GM19025 (cell line): ENCODE measurements at regions not wholly inside any gene's neighbourhood (a gene's known extent, or its start where the extent isn't known, plus 50 kb on each side); places are given as distances from the start of the nearest gene placed in this dataset.
"Not testable (repeated sequence)": the region's sequence is repeated elsewhere in the genome, so short reads cannot be mapped to it uniquely, and the experiment has no call there.

Experiments used
- ATAC-seq: cut with Tn5 transposase; IDR thresholded peaks from one replicate; pipeline ENCODE4 v1.9.1; 2021; ENCODE audit warnings: mild to moderate bottlenecking, low read depth, moderate library complexity; ENCODE audit not compliant: unreplicated experiment

- no peak for ATAC-seq
These were observed 1387.2 kb upstream of the ACO1 start for GRCh38 chr9:30997291-30997690.

- ATAC-seq, result no peak
These were observed 1379.3 kb upstream of the ACO1 start for GRCh38 chr9:31005086-31005665.

DNA sequence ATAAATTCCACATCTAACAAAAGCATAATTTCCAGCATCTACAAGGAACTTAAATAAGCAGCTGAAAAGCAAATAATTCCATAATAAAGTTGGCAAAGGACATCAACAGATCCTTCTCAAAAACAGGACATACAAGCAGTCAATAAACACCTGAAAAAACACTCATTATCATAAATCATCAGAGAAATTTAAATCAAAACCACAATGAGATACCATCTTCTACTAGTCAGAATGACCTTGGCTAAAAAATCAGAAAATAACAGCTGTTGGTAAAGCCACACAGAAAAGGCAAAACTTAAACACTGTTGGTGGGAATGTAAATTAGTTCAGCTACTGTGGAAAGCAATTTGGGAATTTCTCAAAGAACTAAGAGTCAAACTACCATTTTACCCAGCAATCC, 1371.1 kb upstream of the ACO1 start:
- ATAC-seq, result no peak

GRCh38 chr9:31023847-31024246, 1360.6 kb upstream of the ACO1 start:
- ATAC-seq, result no peak

DNA sequence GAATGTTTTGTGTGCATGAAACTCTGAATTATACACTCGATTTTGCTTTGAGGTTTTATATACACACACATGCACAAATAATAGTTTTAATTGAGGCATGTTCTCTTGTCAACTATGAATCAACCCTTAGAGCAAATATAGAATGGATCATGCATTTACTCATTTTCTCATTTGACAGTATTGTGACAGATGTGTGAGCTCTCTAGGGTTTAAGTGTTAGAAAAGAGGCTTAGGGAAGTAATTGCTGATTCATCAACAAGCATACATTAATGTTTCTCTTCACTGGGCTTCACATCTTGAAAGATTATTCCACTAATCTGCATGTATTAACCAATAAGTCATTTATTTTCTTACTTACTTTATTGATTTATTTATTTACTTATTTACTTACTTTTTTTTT, 1356.8 kb upstream of the ACO1 start:
- ATAC-seq, result no peak

- no peak for ATAC-seq
These were observed 1356.3 kb upstream of the ACO1 start for GRCh38 chr9:31028137-31028536.

- ATAC-seq, result no peak
These were observed 1353.7 kb upstream of the ACO1 start for GRCh38 chr9:31030741-31031202.

- ATAC-seq, result no peak
These were observed 1352.2 kb upstream of the ACO1 start for GRCh38 chr9:31032206-31032605.

GRCh38 chr9:31034311-31034710, 1350.1 kb upstream of the ACO1 start:
- no peak for ATAC-seq

DNA sequence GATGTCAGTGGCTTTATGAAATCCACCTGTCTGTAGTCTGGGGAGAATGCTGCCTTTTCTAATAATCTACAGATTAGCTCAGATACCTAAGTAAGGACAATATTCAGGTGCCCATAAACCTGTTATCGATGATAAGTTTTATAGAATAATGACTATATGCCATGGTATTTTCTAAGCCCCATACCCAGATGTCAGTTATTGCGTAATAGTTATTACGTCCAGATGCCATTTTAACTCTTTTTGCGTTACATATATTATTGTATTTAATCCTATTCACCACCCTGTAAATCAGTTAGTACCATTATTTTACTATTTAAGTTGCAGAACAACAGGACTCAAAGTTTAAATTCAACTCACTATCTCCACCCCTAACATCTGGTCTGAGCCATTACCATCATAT, 1343.9 kb upstream of the ACO1 start:
- no peak for ATAC-seq

DNA sequence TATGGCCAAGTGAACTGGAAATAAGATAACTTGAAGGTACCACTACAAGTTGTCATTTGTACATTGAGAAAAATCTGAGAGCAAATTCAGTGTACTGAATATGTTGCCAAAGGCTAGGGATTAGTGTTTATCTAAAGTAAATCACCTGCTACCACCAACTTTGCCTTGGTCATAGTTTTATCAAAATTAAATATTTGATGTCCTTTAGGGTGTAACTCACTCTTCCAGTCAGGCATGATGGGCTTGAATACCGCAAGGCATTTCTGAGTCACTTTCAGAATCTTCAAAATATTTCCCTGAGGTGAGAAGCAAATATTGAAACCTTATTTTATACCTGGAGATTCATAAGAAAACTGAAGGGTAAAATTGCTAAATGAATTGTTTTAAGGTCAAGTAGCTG, 1338.6 kb upstream of the ACO1 start:
- ATAC-seq, result no peak

DNA sequence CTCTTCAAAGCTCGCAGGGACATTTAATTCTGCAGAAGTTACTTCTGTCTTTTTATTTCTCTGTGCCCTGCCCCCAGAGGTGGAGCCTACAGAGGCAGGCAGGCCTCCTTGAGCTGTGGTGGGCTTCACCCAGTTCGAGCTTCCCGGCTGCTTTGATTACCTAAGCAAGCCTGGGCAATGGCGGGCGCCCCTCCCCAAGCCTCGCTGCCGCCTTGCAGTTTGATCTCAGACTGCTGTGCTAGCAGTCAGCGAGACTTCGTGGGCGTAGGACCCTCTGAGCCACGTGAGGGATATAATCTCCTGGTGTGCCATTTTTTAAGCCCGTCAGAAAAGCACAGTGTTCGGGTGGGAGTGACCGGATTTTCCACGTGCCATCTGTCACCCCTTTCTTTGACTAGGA, 1322.9 kb upstream of the ACO1 start:
- ATAC-seq, result not testable (repeated sequence)

DNA sequence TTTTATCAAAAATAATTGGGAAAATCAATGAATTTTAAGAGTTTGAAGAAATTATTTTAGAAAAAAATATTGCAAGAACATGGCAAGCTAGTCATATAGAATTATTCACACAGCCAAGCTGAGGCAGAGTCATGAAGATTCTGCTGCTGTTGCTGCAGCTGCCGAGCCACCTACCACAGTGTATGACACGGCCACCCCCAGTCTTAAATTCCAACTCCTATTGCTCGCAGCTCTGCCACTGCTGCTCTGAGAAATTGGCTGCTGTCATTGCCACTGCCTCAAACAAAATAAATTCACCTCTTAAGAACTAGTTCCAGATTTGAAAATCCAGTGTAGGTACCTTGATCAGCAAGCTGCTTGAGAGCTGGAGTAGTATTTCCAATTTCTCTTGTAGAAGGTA, 1318.8 kb upstream of the ACO1 start:
- no peak for ATAC-seq

DNA sequence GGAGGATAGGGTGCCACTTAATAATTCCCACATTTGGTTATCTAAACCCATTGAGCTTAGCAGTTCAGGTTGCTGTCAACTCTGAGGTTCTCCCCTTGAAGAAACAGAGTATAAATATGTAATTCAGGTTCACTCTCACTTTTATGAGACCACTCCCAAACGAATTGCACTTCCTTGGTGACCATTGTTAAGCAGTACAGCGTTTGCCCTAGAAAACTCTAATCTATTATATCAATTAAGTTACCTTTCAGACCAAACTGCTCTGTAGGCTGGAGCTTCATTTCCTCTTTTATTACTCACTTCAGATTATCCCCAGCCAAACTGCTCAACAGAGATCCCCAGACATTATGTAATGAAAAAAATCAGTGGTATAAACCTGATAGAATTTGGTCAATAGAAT, 1317.0 kb upstream of the ACO1 start:
- ATAC-seq, result no peak

DNA sequence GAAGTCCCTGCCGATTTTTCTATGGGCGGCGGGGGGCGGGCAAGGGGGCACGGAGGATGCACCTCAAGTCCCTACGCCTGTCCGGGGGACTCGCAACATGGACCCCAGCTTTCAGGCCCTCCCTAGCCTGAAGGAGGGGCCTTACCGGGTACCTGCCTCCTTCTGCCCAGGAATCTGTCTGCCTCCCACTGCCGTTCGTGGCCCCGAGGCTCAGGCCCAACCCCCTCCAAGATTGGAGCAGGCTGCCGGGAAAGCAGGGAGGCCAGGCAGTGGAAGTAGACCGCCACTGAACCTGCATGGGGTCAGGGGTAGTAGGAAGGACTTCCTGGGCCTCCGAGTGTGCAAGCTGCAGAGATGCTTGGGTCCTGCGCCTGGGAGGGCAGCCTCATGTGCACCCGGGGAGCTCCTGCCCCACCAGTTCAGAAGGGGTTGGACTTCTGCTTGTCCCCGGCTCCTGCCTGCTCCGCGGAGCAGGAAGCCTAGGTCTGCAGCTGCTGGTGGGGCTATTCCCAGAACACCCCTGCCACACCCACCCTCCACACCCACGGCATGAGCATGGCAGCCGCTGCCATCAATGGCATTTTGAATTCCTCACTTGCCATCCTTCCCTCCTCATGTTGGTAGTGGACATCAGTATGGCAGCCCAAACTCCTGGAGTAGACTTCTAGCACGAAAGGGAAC, 1312.7 kb upstream of the ACO1 start:
- ATAC-seq, result no peak

DNA sequence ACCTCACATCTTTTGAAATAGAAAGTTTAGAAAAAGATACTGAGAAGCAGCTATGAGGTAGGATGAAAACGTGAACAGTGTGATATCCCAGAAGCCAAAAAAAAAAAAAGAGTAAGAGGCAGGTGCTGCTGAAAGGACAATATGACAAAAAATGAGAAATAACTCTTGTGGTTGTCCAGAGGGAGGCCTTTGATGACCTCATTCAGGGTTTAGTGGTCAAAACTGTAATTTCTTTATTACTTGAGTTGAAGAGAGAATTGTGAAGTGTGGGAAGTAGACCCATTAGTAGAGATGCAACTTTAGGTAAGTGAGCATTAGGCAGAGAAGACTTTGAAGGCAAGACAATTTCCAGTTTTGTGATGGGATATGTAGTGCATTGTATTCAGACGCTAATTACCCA, 1306.3 kb upstream of the ACO1 start:
- no peak for ATAC-seq

DNA sequence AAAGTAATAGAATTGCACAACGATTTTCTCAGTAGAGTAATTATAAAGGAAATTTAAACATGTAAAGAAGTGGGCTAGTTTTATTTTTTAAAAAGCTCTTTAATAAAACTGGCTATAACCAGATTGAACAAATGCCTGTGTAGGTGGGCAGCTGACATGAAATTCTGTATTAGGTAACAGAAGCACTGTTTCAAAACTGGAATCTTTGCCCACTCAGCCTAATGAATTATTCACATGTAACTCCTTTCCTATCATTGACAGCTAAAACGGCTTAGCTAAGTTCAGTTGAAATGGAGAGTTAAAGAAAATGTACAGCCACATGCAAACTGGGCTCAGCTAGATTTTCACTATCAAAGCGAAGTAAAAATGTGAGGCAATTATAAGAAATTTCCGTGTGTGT, 1300.1 kb upstream of the ACO1 start:
- no peak for ATAC-seq

DNA sequence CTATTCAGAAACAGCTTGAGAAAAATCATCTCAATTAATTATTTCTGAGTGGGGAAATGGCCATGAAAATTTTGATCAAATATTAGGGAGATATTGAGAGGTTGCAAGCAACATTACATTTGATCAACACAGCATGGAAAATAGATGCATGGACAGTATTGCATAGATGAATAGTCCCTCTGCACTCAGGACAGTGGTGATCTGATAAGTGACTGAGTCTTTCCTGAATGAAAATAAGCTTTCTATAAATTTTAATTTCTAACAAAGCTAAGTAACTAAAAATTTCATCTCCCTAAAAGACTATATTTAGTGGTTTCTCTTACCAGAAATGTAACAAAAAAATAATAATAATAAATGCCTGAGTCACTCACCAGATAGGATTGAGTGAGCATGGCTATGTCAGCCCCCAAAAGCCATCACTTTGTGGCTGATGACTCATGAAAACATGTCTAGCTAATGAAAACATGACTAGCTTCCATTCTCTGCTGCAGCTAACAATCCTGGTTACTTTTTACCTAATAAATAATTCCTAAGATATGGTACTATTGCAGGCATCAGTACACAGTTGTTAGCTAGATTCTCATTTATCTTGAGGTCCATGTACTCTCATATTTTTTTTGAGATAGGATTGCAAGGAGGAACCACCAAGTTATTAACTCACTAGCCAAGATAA, 1294.8 kb upstream of the ACO1 start:
- ATAC-seq, result no peak

DNA sequence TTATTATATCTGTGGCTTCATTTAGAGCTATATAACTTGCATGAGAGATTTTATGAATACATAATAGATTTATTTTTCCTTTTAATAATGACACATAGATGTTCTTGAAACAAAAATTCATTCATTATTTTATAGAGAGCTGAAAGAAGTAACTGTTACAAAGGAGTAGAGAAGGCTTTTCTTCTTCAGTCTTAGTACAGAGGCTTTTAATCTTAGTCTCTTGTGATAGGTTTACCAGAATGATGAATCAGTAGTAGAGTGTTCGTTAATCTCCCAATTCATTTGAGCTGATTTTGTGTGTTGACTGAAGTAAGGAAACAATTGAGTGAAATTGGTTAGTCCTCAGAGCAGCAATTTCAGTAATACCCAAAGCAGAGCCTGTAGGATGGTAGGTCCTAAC, 1284.1 kb upstream of the ACO1 start:
- ATAC-seq, result no peak

- no peak for ATAC-seq
These were observed 1280.6 kb upstream of the ACO1 start for GRCh38 chr9:31103836-31104235.

DNA sequence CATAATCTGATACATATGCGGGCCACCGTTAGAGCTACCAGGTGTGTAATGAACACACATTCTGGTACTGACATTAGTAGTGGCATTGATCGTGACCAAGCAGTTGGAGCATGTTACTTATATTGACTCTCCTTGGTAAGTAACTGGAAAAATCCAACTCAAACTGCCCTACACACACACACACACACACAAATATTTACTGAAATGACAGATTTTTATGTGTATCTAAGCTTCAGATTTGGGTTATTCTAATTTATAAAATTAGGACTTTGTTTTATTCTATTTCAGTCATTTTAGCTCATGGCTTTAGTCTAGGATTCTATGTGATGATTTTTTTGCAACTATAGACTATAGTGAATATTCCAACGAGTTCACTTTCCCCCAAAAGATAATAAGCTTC, 1280.2 kb upstream of the ACO1 start:
- ATAC-seq, result no peak

- no peak for ATAC-seq
These were observed 1272.0 kb upstream of the ACO1 start for GRCh38 chr9:31112491-31112890.
